ENCODE measurements at regions not wholly inside any gene's neighbourhood (a gene's known extent, or its start where the extent isn't known, plus 50 kb on each side); places are given as distances from the start of the nearest gene placed in this dataset.

DNA sequence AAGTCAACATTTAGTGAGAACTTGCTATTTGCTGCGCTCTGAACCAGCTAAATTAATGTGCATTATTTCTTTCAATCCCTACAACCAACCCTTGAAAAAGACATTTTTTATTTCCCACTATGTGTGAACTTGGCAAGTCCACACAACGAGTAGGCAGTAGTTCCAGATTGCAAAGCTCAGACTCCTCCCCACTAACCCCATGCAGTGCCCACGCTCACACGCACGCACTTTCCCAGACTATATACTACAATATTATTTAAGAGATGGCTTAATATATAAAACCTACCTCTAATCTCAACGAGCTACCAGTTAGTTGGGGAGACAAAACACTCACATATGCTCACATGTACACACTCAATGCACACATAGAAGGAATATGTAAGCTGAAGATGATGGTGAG lies 671.2 kb downstream of the LMO4 start:
- DNase-seq (ENCODE audit: low read depth) = no peak

DNA sequence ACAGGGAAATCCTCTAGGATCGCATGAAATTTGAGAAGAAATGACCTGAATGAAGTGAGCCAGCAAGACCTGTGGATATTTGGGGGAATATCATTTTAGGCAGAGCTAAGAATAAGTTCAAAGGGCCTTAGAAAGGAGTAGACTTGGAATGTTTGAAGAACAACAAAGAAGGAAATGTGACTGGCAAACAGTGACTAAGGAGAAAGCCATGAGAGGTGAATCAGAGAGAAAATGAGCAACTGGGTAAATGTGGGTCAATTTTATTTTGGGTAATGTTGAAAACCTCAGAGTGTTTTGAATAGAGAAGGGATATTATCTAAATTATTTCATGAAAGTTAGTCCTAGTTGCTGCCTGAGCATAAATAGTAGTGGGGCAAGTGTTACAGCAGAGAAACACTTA lies 672.8 kb downstream of the LMO4 start:
- no peak for DNase-seq (ENCODE audit: low read depth)

DNA sequence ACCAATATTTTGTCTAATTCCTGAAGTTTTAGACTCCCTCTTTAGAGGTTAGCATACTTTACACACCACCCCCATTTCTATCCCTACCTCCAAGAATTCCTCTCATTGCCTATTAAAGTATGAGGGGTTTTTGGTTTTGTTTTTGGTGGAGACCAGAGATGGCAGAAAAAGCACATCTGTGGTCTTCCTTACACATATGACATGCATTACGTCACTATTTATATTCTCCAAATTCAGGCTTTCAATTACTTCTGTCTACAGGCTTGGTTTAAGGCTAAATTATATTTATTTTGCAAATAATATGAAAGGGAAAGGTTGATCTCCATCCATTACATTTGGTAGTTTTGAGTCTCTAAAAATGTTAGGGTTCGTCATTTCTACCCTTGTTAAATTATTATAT lies 674.6 kb downstream of the LMO4 start:
- no peak for DNase-seq (ENCODE audit: low read depth)

DNA sequence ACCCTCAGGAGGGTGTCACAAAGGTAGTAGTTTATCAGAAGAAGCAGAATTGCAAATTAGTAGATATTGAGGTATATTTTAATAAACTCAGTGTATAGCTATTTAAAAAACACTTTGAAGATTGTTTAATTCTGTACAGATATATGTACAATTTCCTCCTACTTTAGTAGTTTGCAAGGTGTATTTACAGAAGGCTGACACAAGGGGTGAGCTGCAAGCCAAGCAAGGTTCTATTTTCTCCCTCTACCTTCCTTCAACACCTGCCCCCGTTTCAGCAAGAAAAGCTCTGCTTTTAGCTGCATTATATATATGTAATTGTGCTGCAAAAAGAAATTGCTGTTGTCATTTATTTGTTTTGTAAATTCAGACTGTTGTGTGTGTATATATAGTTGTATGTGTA lies 674.2 kb upstream of the PKN2 start:
- no peak for DNase-seq (ENCODE audit: low read depth)

DNA sequence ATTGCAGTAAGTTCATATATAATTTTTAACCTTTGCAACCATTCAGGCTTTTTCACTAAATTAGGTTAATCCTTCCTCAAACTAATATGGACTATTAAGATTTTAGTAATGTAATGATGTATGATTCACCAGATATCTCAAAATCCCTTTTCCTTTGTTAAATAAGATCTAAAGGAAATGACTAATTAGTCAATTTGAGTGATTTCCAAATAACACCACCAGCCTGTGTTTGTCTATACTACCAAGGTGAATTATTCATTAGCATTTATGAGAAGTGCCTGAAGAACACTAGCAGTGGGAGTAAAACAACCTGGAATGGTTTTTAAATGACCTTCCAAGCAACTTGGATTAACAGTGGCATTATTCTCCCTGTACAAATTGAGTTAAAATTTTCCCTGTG lies 670.6 kb upstream of the PKN2 start:
- no peak for DNase-seq (ENCODE audit: low read depth)

DNA sequence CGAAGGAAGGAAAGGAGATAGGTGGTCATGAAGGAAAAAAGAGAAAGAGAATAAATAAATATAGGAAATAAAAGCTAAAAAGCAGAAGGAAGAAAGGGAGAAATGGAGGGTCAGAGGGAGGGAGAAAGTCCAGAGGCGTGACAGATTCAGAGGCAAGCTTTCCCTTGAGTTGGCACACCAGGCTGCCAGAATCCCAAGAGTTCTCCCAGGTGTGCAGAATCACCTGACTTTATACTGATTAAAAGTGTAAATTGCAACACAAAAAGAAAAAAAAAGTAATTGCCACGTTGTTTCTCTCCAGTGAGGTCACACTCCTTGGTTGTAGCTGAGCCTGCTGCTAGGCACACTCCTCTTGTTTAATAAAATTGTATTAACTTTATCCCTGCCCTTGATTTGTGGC lies 669.9 kb upstream of the PKN2 start:
- no peak for DNase-seq (ENCODE audit: low read depth)

DNA sequence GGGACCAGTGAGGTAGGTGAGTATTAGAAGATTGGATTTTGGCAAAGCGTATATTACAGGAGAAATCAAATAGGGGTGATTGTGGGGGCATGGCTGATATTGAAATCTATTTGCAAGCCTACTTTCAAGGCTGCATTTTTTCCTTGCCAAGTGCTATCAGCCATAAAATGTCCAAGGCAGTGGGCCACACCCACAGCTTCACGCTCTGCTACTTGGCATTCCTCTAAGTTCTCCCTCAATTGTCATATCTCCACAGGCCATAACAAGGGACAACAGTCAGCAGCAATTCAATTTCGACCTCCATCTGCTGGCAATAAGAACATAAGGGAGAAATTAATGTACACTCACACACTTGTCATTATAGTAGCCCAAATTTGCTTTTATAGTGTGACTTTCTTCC lies 667.1 kb upstream of the PKN2 start:
- no peak for DNase-seq (ENCODE audit: low read depth)

DNA sequence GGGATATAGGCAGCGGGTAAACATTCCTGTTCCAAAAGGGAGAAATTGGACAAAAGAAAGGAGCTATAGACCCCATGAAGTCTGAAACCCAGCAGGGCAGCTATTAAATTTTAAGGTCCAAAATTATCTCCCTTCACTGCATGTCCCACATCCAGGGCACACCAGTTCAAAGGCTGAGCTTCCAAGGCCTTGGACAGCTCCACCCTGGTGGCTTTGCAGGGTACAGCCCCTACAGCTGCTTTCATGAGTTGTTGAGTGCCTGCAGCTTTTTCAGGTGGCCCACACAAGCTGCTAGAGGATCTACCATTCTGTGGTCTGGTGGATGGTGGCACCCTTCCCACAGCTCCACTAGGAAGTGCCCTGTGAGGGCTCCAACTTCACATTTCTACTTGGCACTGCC lies 662.5 kb upstream of the PKN2 start:
- no peak for DNase-seq (ENCODE audit: low read depth)

DNA sequence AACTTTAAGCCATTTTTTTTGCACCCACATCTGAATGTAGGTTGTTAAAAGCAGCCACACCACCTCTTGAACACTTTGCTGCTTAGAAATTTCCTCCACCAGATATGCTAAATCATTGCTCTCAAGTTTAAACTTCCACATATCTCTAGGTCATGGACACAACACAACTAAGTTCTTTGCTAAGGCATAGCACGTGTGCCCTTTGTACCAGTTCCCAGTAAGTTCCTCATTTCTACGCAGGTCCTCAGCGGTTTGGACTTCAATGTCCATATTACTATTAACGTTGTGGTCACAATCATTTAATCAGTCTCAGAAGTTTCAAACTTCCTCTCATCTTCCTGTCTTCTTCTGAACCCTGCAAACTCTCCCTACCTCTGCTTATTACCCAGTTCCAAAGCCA lies 661.6 kb upstream of the PKN2 start:
- DNase-seq (ENCODE audit: low read depth) = no peak

DNA sequence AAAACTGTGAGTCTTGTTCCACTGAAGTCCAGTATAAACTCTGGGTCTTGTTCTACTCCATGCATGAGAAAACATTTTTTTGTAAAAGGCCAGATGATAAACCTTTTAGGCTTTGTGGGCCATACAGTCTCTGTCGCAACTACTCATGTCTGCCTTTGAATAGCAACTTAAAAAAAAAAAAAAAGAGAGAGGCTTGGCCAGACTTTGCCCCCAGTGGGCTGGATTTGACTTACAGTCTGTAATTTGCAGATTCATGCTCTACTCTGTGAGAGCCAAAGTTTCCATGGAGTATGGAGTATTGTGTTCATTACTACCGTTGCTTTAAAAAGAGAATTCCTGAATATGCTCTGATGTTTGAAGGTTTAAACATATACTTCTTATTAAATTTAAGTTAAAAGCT lies 654.9 kb upstream of the PKN2 start:
- no peak for DNase-seq (ENCODE audit: low read depth)

DNA sequence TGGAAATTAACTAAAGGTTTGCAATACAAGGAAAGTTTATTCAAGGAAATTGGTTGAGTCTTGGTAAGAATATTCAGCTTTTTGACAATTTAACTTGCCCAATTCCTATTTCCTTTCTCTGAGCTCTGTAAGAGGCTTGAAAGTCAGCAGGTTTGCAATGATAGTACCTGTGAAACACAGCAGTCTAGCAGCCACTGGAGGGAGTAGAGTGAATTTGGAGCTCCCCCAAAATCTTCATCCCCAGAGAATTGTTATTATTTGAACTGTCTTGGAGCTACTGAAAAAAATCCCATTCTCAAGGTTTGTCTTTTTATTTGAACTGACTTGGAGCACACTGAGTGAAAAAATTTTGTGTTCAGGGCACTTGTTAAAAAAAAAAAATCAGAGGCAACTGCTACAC lies 654.2 kb upstream of the PKN2 start:
- DNase-seq (ENCODE audit: low read depth) = no peak

DNA sequence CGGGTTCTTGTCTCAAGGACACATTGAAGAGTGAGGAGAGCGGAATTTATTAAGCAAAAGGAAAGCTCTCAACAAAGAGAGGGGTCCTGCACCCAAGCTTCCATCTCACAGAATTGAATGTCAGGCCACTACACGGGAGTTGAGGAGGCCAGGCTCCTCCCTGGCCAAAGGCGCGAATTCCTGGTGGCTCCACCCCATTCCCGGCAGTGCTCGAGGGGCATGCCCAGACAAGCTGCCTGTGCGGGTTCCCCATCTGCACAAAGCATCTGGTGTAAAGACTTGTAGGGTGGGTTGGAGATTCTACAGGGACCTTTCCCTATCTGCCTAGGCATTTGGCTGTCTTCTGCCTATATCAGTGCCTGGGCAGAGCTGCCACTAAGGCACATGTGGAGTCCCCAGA lies 648.5 kb upstream of the PKN2 start:
- no peak for DNase-seq (ENCODE audit: low read depth)

DNA sequence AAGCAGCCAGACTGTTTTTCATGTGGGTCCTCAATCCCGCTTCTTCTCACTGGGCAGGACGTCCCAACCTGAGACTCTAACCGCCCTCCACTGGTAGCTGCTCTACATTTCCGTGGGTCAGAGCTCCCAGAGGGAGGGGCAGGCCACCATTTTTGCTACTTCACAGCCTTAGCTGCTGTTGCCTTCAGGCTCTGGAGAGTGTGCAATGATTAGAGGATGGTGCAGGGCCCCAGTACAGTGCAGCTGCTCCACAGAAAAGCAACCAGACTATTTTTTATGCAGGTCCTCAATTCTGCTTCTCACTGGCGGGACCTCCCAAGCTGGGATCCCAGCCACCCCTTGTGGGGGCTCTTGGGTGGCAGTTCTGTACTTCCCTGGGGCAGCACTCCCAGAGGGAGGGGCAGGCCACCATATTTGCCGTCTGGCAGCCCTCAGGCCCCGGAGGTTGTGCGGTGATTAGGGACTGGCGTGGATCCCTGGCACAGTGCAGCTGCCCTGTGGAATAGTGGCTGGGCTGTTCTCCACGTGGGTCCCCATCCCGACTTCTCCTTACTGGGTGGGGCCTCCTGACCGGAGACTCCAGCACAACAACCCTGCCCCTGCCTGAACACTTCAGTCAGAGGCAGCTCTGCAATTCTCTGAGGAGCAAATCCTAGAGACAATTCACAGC lies 647.6 kb upstream of the PKN2 start:
- no peak for DNase-seq (ENCODE audit: low read depth)

DNA sequence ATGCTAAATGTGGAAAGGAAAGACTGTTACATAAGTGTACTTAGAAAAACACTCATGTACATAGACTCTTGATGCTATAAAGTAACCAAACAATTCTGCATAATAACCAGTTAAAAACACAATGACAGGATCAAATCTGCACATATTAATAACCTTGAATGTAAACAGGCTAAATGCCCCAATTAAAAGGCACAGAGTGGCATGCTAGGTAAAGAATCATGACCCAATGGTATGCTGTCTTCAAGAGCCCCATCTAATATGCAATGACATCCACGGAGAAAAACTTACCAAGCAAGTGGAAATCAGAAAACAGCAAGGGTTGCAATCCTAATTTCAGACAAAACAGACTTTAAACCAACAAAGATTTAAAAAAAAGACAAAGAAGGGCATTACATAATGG lies 644.8 kb upstream of the PKN2 start:
- no peak for DNase-seq (ENCODE audit: low read depth)

DNA sequence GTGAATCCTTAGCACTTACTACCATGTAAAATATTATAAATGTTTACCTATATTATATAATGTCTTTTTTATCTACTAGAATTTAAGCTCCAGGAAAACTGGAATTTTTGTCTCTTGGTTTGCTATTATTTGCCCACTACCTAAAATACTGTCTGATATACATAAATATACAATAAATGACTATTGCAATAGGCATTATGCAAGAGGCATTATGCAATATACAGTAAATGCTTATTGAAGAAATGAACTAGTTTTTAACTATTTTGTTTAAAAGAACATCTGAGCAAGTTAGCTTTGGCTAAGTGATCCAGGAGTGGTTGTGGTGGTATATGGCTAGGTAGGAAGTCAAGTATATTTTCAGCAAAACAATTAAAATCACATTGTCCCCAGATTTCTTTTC lies 640.2 kb upstream of the PKN2 start:
- no peak for DNase-seq (ENCODE audit: low read depth)

DNA sequence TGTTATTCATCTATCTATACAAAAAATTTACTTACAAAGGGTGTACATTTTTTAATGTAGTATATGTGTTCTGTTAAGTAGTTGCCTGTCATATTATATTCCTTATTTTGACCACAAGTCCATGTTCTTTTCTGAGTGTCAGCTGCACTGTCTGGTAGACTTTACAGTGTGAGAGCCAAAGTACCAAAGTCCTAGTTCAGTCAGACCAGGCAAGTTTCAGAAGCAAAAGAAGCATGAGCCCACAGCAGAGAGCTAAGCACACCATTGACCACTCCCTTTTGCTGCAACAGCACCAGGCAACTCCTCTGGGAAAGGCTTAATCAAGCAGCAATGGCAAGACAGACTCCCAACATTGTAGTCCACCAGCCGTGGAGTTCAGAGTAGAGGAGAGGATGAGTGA lies 631.9 kb upstream of the PKN2 start:
- DNase-seq (ENCODE audit: low read depth) = no peak

DNA sequence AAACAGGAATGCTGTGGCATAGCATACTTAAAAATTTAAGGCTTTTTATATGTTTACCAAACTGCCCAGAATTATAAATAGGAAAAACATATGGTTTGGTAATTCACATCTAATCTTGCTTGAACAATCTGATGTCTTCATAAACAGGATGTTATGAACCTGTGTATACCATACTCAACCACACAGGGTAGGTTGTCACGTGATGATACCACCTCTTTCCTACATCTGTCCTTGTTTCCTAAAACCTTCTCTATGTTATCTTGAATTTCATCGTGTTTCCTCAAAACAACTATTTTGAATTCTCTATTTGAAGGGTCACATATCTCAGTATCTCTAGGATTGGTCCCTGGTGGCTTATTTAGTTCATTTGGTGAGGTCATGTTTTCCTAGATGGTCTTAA lies 631.0 kb upstream of the PKN2 start:
- no peak for DNase-seq (ENCODE audit: low read depth)

DNA sequence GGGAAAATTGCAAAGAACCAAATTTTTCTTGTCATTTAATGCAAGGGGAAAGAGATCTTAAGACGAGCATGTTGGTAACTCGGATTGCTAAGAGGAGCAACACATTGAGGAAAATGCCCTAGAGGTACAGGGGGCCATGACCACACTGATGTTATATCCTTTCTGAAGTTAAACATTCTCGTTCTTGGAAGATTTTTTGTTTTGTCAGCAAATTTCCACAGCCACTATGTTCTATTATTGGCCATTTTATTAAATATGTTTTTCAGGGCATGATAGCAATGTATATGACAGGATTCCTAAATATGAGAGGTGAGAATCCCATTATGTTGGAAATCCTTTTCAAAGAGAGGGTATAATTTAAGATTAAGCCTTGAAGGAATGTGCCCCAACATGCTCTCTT lies 627.2 kb upstream of the PKN2 start:
- DNase-seq (ENCODE audit: low read depth) = no peak

DNA sequence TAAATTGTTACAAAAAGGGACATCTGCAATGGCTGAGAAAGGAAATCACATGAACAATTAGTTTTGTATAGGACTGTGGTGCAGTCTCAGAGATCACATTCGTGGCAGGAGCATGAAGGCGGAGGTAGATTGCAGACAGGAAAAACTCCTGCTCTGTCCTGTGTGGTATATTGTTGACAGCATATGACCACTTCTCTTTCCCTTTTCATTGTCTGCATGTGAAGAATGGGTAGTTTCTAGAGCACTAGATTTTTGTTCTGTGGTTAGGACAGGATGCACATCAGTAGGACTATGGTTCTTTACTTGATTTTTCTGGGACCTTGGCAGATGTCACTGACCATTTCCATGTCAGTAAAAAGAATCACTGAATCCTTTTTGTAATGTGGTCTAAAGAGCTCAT lies 625.9 kb upstream of the PKN2 start:
- DNase-seq (ENCODE audit: low read depth) = no peak

DNA sequence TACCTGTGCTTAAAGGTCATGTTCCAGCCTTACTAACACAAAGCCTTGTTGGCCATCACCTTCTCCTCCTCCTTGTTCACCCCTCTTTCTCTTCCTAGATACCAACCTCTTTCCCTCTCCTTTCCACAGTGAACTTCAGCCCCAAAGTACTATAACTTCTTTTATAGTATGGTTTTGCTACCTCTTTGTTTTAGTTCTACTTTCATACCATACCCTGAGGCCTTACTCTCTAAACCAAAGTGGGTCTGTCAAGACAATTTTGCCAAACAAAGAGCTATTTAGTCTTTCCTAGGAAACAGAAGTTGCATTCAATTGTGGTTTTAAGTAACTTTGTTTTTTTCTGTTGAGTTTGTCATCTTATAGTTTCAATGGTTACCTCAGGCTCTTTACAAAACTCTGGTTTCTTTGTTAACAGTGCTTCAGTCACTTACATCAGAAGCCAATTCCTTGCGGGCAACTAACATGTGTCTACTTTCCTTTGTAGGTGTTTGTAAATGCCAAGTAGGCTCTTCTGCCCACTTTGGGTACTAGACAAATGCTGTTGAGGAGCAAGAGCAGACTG lies 623.9 kb upstream of the PKN2 start:
- no peak for DNase-seq (ENCODE audit: low read depth)

DNA sequence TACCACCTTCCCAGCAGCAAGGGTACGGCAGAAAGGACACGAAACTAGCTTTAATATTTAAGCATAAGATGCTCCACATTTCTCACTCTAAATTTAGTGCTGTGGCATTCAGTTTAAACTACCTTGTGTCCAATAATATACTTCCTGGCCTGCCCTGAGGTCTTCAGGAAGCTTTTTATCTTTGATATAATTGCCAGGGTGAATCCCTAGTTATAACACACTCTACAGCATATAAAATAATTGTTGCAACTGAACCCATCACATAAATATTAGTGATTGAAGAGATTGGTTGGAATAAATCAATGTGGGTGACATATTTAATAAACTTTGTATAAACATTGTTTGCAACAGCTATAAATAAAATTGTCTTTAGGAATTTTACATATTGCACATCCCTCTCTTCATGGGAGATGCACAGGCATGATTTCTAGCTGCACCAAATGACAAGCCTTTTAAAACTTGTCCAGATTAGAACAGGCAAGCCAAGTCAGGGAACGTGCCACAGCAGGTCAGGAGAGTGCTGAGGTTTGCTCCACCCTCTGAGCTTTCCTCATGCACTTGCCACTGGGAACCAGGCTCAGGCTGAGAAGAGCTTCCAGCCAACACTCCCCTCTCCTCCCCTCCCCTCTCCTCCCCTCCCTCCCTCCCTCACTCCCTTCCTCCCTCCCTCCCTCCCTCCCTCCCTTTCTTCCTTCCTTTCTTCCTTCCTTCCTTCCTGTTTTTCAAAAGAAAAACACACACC lies 623.2 kb upstream of the PKN2 start:
- no peak for DNase-seq (ENCODE audit: low read depth)

DNA sequence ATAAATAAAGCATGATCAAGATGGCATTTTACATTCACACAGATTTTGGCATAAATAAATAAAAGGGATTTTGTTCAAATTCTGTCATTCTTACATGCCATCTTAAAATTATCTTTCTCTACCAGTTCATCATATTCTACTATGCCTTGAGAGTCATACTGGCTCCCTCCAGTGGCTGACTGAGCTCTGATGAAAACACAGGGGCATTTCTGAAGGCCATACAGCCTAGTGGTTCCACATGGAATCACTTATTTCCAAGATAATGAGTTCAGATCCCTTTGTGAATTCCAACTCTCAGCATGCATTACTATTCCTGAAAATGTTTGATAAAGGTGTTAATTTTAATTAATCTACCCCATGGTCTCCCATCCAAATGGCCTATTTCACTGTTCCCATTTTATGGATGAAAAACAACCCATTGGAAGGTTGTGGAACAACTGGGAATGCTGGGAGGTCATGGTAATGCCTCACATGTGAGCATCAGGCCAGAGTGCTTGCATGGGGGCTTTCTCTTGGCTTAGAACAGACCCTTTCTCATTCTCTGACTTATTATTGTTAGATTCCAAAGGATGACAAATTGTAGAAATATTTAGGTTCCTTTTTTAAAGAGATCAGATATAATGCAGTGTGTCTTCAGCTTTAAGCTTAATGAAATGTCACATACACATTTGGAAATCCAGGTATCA lies 622.4 kb upstream of the PKN2 start:
- DNase-seq (ENCODE audit: low read depth) = no peak

DNA sequence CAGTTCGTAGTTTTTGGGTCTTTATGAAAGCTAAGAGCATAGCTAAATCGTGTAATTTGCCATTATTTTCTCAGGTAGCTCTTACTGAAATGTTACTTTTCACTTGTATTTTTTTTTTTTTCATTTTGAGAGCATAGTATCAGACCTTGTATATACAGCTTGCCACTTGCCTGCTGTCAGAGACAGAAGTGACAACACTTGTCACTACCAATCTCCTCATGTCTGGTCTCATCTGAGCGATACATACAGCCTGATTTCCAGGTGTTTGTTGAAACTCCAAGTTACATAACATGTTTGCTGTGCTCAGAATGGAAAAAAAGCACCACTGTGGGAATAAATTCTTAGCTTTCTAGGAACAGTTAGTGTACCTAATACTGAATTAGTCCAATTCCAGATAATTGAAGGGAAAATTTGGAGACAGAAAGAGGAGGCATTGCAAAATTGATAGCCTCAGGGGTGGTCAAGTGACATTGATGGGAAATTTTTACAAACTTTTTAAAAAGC lies 621.4 kb upstream of the PKN2 start:
- DNase-seq (ENCODE audit: low read depth) = no peak

Measured in activated T-cell treated with anti-CD3 and anti-CD28 coated beads for 24 hours (primary cell).